ENCODE measurements at regions not wholly inside any gene's neighbourhood (a gene's known extent, or its start where the extent isn't known, plus 50 kb on each side); places are given as distances from the start of the nearest gene placed in this dataset.

DNA sequence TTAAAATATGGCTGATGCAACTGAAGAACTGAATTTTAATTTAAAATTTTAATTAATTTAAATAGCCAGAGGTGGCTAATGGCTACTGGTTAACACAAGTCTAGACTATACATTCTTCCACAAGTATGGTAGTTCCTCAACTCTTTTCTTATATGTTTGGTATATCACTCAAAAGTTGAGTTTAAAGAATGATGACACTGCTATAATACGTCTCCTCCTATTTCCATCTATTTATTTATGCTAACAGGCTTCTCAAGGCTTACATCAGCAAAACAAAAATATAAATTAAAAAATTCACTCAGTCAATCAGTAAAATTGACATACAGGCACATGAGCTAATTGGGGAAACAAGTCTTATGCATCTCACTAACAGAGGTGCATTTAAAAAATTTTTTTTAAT lies 227.9 kb upstream of the PMFBP1 start:
- DNase-seq: no peak

DNA sequence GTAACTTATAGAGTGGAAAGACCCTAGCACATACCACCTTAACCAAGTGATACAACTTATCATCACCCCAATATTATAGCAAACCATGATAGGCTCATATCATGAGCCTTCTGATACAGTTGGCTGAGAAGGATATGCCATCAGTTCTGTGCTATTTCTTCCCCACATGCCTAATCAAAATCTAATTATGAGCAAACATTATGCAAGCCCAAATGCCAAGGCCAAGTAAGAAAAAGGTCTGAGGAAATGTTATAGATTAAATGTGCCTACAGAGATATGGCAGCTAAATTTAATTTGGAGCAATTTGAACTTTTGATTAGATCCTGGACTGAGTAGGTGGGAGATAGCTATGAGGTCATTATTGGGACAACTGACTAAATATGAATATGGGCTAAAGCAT lies 225.9 kb upstream of the PMFBP1 start:
- no peak for DNase-seq

DNA sequence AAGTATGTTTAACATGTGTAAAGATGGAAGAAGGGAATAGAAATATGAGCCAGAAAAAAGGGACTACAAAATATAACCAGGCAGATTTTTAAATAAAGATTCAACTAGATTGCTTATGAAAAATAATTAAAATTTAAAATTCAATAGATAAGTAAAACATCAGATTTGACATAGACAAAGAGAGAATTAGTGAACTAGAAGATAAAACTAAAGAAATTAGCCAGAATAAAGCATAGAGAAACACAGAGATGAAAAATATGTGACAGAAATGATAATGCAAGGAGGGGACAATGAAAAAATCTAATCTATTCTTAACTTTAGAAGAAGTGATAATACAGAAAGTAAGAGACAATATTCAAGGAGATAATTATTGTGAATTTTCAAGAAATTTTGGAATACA lies 222.6 kb upstream of the PMFBP1 start:
- no peak for DNase-seq

DNA sequence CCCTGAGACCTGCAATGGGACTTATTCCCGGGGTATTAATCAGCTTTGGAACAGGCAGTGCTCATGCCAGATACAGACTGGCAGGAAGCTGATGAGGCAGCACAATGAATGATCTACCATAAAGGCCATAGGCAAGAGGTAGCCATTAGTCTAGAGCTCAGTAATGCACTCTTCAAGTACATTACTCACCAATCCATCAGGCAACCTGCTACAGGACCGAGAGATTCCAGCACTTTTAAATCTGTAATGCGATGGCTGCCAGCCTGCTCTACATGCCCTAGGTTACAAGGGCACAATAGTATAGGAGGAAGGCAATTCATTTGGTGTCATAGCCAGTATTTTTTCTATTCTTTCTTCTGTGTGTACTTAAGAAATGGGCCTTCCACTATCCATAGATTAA lies 217.8 kb upstream of the PMFBP1 start:
- DNase-seq: no peak

DNA sequence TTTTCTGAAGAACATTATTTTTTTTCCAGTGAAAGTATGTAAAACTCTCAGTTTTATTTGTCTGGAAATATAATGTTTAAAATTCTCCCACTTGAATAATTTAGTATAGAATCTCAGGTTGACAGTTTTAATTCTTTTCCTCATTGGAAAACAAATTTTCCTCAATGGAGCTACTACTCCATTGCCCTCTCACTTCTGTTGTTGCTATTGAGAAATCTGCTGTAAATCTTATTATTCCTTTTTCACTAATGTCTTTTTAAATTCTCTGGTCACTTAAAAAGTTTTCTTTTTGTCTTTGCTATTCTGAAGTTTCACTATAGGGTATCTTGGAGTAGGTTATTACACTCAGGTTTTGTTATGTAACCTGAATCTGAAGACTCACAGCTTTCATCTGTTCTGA lies 216.1 kb upstream of the PMFBP1 start:
- no peak for DNase-seq

DNA sequence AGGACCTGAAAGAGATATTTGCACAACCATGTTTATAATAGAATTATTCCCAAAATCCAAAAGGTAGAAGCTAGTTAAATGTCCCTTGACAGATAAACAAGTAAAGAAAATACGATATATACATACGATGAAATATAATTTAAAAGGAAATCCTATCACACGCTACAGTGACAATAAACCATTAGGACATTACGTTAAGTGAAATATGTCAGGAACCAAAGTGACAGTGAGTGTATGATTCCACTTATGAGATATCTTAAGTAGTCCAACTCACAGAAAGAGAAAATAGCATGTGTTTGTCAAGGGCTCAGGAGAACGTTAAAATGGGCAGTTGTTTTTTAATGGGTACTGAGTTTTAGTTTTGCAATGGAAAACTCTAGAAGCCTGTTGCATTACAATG lies 212.7 kb upstream of the PMFBP1 start:
- DNase-seq: no peak

DNA sequence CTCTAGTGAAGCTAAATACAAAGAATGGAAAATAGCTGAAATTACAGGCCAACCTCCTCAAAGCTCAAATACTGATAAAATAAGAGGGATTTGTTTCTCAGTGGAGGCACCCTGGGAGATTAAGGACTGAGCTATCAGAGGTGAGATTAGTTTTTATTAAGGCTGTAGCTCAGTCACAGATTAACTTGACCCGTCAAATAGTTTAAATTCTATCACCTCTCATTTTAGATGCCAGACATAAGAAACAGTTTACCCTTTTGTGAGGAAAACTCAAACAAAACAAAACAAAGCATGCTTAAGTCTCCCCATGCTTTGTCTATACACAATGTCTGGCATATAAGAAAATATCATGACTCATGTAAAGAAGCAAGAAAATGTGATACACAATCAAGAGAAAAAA lies 208.3 kb upstream of the PMFBP1 start:
- no peak for DNase-seq

- DNase-seq: no peak
Measured at GRCh38 chr16:72373201-72373600, 201.2 kb upstream of the PMFBP1 start.

GRCh38 chr16:72372087-72373045 lies 200.4 kb upstream of the PMFBP1 start:
- DNase-seq: no peak

GRCh38 chr16:72371307-72372086 lies 199.5 kb upstream of the PMFBP1 start:
- DNase-seq: peak in 1 of 2 experiments; percentile 41

GRCh38 chr16:72369274-72369673 lies 197.3 kb upstream of the PMFBP1 start:
- no peak for DNase-seq

DNA sequence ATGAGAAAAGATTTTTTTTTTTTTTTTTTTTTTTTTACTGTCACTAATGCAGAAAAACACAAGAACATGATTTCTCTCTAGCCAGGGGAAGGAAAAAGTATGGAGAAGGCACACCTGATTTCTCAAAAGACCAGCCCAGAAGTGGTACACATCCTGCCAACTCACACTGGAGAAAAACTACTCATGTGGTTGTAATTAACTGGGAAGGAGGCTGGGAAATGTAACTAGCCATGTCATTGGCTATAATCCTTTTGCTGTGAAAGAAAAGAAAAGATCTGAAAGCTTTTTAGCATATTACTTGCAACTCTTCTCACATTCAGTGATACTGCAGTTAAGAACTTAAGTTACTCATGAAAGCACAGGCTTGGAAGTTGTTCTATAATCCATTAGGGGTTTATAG lies 195.9 kb upstream of the PMFBP1 start:
- DNase-seq: no peak

DNA sequence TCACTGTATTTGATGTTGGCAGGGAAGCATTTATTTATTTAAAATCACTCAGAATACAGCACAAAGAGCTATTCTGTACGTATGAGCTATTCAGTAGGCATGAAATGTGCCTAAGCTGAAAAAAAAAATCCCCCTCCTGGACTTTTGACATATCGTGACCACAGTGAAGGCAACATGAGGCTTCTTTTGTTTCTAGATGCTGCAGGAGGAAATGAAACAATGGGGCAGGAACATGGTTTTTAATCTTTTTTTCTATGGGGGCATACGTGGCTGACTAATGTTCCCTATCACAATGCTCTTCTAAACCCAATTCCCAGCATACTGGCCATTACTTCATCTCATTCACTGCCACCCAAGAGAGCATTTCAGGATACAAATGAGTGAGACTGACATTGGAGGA lies 191.0 kb upstream of the PMFBP1 start:
- no peak for DNase-seq

GRCh38 chr16:72362476-72362875 lies 190.5 kb upstream of the PMFBP1 start:
- DNase-seq: no peak

DNA sequence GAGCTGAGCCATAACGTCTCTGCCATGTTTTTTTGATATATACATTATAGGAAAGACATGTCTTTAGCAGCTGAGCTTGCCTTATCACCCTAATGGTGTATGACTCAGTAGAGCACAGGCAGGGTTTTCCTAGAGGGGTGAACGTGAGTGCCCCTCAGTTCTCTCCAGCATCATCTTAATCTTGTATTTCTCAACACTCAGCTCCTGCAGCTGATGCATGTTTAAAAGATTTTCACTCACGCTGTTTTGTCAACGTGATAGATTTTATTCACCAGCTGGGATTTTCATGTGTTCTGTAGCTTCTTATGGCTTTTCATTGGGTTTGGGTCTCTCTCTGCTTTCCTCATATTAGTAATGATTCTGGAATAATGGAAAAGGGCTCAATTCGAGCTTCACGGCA lies 186.0 kb upstream of the PMFBP1 start:
- DNase-seq: no peak

DNA sequence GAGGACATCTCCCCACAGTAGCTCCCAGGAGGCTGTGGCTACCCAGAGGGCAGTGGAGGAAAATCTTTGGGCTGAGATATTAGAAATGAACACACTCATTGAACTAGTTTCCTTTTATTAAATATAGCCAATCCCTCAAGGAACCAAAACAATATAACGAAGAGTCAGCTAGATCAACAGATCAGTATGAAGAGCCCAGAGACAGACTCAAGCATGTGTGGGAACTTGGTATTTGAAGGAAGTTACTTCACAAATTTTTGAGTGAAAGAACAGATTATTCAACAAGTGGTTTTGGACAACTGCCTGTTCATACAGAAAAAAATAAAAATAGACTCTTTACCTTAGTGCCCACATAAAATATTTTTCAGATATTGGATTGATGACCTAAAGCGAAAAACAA lies 183.6 kb upstream of the PMFBP1 start:
- no peak for DNase-seq

GRCh38 chr16:72349719-72350118 lies 177.8 kb upstream of the PMFBP1 start:
- DNase-seq: no peak

DNA sequence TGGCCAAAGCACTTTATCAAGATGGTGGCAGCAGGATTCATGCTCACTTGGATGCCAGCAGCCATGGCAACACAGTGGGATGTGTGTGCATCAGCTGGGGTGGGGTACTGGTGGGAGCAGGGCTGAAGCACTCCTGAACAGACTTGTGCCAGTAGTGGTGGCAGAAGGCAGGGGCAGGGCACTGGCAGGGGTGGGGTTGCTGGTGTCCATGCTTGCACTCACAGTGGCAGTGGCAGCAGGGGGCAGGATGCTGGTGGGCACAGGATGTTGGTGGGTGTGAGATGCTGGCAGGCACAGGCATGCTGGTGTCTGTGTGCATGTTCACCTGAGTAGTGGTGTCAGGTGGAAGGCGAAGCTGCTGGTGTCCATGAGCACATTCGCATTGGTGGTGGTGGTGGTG lies 161.0 kb upstream of the PMFBP1 start:
- DNase-seq: no peak

DNA sequence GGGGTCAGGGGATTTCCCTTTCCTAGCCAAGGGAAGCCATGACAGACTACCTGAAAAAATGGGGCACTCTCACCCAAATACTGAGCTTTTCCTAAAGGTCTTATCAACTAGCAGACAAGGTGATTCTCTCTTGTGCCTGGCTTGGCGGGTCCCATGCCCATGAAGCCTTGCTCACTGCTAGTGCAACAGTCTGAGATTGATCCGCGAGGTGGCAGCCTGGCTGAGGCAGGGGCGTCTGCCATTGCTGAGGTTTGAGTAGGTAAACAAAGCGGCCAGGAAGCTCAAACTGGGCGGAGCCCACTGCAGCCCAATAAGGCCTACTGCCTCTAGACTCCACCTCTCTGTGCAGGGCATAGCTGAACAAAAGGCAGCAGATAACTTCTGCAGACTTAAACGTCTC lies 152.6 kb upstream of the PMFBP1 start:
- no peak for DNase-seq

GRCh38 chr16:72317446-72317845 lies 145.5 kb upstream of the PMFBP1 start:
- no peak for DNase-seq

DNA sequence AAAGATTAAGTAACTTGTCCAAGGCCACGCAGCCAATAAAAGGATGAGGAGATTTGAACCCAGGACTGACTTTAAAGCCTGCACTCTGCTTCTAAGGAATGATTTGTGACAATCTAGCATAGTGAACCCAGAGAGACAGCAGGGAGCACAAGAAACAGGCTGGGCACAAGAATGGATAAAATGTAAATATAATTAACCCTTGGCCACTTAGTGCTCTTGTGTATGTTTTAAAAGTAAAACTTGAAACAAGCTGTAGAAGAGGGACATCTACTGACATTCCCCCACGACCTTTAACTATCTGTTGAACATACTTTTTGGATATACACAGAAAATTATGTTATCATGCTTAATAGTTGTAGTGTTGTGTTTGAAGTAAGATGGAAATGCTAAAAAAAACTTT lies 141.9 kb upstream of the PMFBP1 start:
- no peak for DNase-seq

DNA sequence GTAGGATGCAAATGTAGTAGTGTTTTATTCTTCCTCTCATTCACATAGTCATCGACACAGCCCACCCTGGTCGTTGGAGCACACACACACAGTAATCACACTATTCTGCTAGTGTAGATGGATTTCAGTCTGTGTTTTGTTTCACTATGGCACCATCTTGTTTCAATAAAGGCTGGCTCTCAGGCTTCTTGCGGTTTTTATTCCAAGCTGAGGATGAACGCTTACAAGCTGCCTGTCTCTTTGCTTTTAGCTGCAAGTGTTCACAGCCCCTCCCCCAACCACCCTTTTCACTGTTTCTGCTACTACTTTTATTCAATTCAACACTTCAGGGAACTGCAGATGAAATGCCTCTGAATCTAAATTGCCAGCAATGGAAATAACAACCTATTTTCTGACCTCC lies 140.9 kb upstream of the PMFBP1 start:
- no peak for DNase-seq

DNA sequence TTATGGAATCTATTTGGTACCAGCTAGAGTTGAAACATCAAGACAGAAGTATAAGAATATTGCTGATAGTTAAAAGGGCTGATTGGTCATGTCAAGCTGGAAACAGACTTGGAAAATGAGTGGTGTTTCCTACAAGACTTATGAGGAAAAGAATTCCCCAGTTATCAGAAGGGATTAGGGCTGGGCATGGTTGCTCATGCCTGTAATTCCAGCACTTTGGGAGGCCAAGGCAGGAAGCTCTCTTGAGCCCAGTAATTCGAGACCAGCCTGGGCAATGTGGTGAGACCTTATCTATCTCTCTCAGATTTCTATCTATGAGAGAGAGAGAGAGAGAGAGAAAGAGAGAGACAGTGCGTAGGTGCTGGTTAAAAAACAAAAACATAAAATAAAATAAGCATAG lies 139.5 kb upstream of the PMFBP1 start:
- DNase-seq: no peak

DNA sequence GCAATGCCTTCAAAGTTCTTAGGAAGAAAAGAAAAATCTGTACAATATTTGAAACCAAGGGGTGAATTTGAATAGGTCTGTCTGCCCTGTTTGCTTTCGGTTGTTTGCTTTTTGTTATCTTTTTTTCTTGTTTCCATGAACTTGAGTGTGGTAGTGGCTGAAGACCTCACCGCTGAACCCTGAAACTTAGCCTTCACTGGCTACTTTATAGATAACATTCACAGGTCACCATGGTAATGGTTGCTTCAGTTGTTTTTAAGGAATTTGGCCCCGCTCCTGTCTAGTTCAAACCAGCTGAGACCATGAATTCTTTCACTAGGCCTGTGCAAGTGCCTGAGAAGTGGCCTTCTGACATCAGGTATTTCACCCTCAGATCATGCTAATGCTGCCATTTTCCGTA lies 137.0 kb upstream of the PMFBP1 start:
- DNase-seq: no peak

All from NCI-H2081 (cell line).